Fibroblast of lung (primary cell): ENCODE measurements at regions not wholly inside any gene's neighbourhood (a gene's known extent, or its start where the extent isn't known, plus 50 kb on each side); places are given as distances from the start of the nearest gene placed in this dataset.

Source experiments
- DNase-seq, 2 donors: peaks; one replicate each; pipeline versions ENCODE4 v3.0.0 to v3.0.0-alpha.2; 2010; ENCODE audit warnings: low read depth in 2 of 2
- H2AFZ ChIP-seq: 2 replicates; pipeline ENCODE4 v1.5.1; 2012; ENCODE audit warnings: low read length, control low read depth, inconsistent platforms
- H3K27ac ChIP-seq: 2 replicates; pipeline ENCODE4 v1.5.1; 2011; ENCODE audit warnings: low read length, control low read depth; ENCODE audit not compliant: insufficient read depth
- H3K27me3 ChIP-seq: 2 replicates; pipeline ENCODE4 v1.5.1; 2011; ENCODE audit warnings: mild to moderate bottlenecking, low read length; ENCODE audit not compliant: control insufficient read depth, insufficient read depth
- H3K36me3 ChIP-seq: 2 replicates; pipeline ENCODE4 v1.5.1; 2011; ENCODE audit warnings: low read length; ENCODE audit not compliant: control insufficient read depth, insufficient read depth
- H3K4me1 ChIP-seq: 2 replicates; pipeline ENCODE4 v1.5.1; 2011; ENCODE audit warnings: low read length; ENCODE audit not compliant: control insufficient read depth, insufficient read depth; ENCODE audit errors: extremely low read depth
- H3K4me2 ChIP-seq: 2 replicates; pipeline ENCODE4 v1.5.1; 2011; ENCODE audit warnings: low read length, control low read depth; ENCODE audit not compliant: insufficient read depth; ENCODE audit errors: extremely low read depth
- H3K4me3 ChIP-seq, 4 experiments: fragments of 200-600 bp in 1 of 4; sonication (generic) in 1 of 4; replicated peaks in 1 of 4; 2 replicates each; pipeline ENCODE4 v1.5.1; 2011 to 2016; ENCODE audit warnings: low read length in 4 of 4, low read depth in 3 of 4, mild to moderate bottlenecking in 3 of 4, control low read depth in 2 of 4, inconsistent platforms in 1 of 4, mixed read lengths in 1 of 4; ENCODE audit not compliant: insufficient read depth in 1 of 4; ENCODE audit errors: control extremely low read depth in 1 of 4
- H3K79me2 ChIP-seq: 2 replicates; pipeline ENCODE4 v1.5.1; 2012; ENCODE audit warnings: mild to moderate bottlenecking, low read length, inconsistent platforms; ENCODE audit not compliant: control insufficient read depth, insufficient read depth
- H3K9ac ChIP-seq: 2 replicates; pipeline ENCODE4 v1.5.1; 2011; ENCODE audit warnings: mild to moderate bottlenecking, low read length, control low read depth; ENCODE audit not compliant: insufficient read depth
- H3K9me3 ChIP-seq: 2 replicates; pipeline ENCODE4 v1.5.1; 2012; ENCODE audit warnings: low read depth, low read length; ENCODE audit not compliant: control insufficient read depth, insufficient read depth
- H4K20me1 ChIP-seq: 2 replicates; pipeline ENCODE4 v1.5.1; 2011; ENCODE audit warnings: low read length; ENCODE audit not compliant: control insufficient read depth, insufficient read depth; ENCODE audit errors: extremely low read depth
- CTCF ChIP-seq, 2 donors: IDR thresholded peaks in 1 of 2; conservative IDR thresholded peaks in 1 of 2; 1 replicate in 1 of 2; 2 replicates in 1 of 2; pipeline ENCODE4 v1.5.1; 2011 to 2012; ENCODE audit warnings: low read length in 2 of 2, control low read depth in 1 of 2, inconsistent platforms in 1 of 2, low read depth in 1 of 2, mild to moderate bottlenecking in 1 of 2
- EZH2 ChIP-seq: IDR thresholded peaks from 2 replicates; pipeline ENCODE4 v1.5.1; 2012; ENCODE audit warnings: low read length, control low read depth, mild to moderate bottlenecking; ENCODE audit errors: missing control alignments

- Histone ChIP-seq H3K9ac (no peak overlapping the region), H3K27me3 (no peaks in the 10 kb centered on the region), H3K9me3 (no peaks in the 10 kb centered on the region), H3K4me2 (no peak overlapping the region), H3K79me2 (no peaks in the 10 kb centered on the region), H3K4me3 (no peak overlapping the region), H2AFZ (no peak overlapping the region), H3K27ac (no peak overlapping the region), H4K20me1 (no peaks in the 10 kb centered on the region), H3K4me1 (no peaks in the 10 kb centered on the region), H3K36me3 (no peaks in the 10 kb centered on the region)
- DNase-seq: no peak
- TF ChIP-seq EZH2 (no peak), CTCF (conservative IDR thresholded peaks at IDR 0.05 in 1 of 2, IDR thresholded peaks at IDR 0.05 in 1 of 2; ENCODE audit: low read depth in 1 of 2, low read length in 2 of 2) (no peak)
Observed at GRCh38 chr21:32207406-32207716, 71.5 kb downstream of the MIS18A start.

- no peaks in the 10 kb centered on the region for H4K20me1 ChIP-seq
- H3K79me2 ChIP-seq: no peaks in the 10 kb centered on the region
- no peak overlapping the region for H3K4me2 ChIP-seq
- H3K4me3 ChIP-seq: no peak overlapping the region
- DNase-seq: no peak
- no peak overlapping the region for H3K9ac ChIP-seq
- H3K9me3 ChIP-seq: no peaks in the 10 kb centered on the region
- H3K4me1 ChIP-seq: no peaks in the 10 kb centered on the region
- TF ChIP-seq CTCF (conservative IDR thresholded peaks at IDR 0.05 in 1 of 2, IDR thresholded peaks at IDR 0.05 in 1 of 2; ENCODE audit: low read depth in 1 of 2, low read length in 2 of 2): no peak
- TF ChIP-seq EZH2: no peak
- no peaks in the 10 kb centered on the region for H3K36me3 ChIP-seq
- H2AFZ ChIP-seq: no peak overlapping the region
- no peaks in the 10 kb centered on the region for H3K27me3 ChIP-seq
- H3K27ac ChIP-seq: no peak overlapping the region
Observed at GRCh38 chr21:32206631-32207405, 72.0 kb downstream of the MIS18A start.

- H3K4me1 ChIP-seq: no peaks in the 10 kb centered on the region
- no peak overlapping the region for H3K27ac ChIP-seq
- H3K9ac ChIP-seq: no peak overlapping the region
- no peaks in the 10 kb centered on the region for H3K36me3 ChIP-seq
- no peak overlapping the region for H3K4me3 ChIP-seq
- H3K27me3 ChIP-seq: no peaks in the 10 kb centered on the region
- H3K79me2 ChIP-seq: no peaks in the 10 kb centered on the region
- H3K9me3 ChIP-seq: no peaks in the 10 kb centered on the region
- TF ChIP-seq EZH2 (no peak), CTCF (conservative IDR thresholded peaks at IDR 0.05 in 1 of 2, IDR thresholded peaks at IDR 0.05 in 1 of 2; ENCODE audit: low read depth in 1 of 2, low read length in 2 of 2) (no peak)
- H3K4me2 ChIP-seq: no peak overlapping the region
- H4K20me1 ChIP-seq: no peaks in the 10 kb centered on the region
- DNase-seq: no peak
- H2AFZ ChIP-seq: no peak overlapping the region
Observed at GRCh38 chr21:32203877-32204480, 74.9 kb downstream of the MIS18A start.
